ENCODE measurements at regions not wholly inside any gene's neighbourhood (a gene's known extent, or its start where the extent isn't known, plus 50 kb on each side); places are given as distances from the start of the nearest gene placed in this dataset.

DNA sequence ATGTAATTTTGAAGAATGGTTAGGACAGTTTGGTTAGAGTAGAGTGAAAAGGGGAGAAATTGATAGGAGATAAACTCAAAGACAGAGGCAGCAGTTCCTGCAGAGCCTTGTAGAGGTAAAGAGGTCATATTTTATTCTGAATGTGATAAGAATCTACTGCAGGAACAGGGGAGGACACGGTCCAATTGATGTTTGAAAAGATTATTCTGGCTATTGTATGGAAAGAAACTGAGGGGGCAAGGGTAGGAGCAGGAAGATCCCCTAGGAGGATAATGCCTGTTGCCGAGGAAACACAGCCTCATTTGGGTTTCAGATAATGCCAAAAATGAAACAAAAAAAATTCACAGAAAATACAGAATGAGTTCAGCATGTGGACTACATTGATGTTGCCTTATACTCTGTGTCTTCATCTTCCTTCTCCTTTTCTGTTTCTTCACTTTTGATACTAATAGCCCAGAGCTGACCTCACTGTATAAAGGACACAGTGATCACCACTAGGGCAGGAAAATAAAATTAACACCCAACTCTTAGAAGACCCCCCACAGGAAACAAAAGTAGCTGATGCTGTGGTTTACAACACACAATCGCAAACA is 454.6 kb upstream of the UBE2E2 start:
- Histone ChIP-seq H3K14ac (ENCODE audit: insufficient read length) (no peak overlapping the region), H3K79me2 (ENCODE audit: control insufficient read depth in 1 of 2, insufficient read depth in 2 of 2, low read length in 2 of 2) (no peaks in the 10 kb centered on the region), H4K5ac (ENCODE audit: insufficient read length, low read depth, low read length) (no peak overlapping the region), H4K91ac (replicated peaks; ENCODE audit: insufficient read length, low read length) (no peak overlapping the region), H3K23ac (ENCODE audit: insufficient read length) (no peak overlapping the region), H3K27ac (ENCODE audit: low read depth, low read length) (no peak overlapping the region), H3K9ac (replicated peaks in 1 of 4; ENCODE audit: extremely low read depth in 1 of 4, low read depth in 3 of 4, low read length in 3 of 4) (no peak overlapping the region), H3K79me1 (ENCODE audit: low read depth, low read length) (no peaks in the 10 kb centered on the region), H2BK5ac (ENCODE audit: low read depth, low read length) (no peak overlapping the region), H3K23me2 (ENCODE audit: low read depth, low read length) (no peaks in the 10 kb centered on the region), H2BK20ac (ENCODE audit: low read length) (no peak overlapping the region), H4K20me1 (replicated peaks in 1 of 2; ENCODE audit: control insufficient read depth in 1 of 2, insufficient read depth in 2 of 2, low read length in 2 of 2) (no peaks in the 10 kb centered on the region), H3K4me1 (replicated peaks in 1 of 4; ENCODE audit: control insufficient read depth in 3 of 4, insufficient read depth in 4 of 4, low read length in 3 of 4) (no peaks in the 10 kb centered on the region; a peak in 1 of 7 replicates), H3K4me2 (ENCODE audit: insufficient read depth in 1 of 2, low read depth in 2 of 2, low read length in 2 of 2) (no peak overlapping the region), H3K4me3 (ENCODE audit: extremely low read depth in 1 of 4, insufficient read depth in 2 of 4, low read depth in 3 of 4, low read length in 4 of 4) (no peak overlapping the region), H2AK5ac (ENCODE audit: low read depth, low read length) (no peak overlapping the region), H2BK12ac (ENCODE audit: low read depth, low read length) (no peak overlapping the region), H3K4ac (replicated peaks; ENCODE audit: insufficient read length, low read depth, low read length) (no peak overlapping the region), H3K9me3 (ENCODE audit: insufficient read depth in 2 of 2, low read depth in 1 of 2, low read length in 1 of 2) (no peaks in the 10 kb centered on the region), H3K27me3 (replicated peaks in 1 of 4; ENCODE audit: control insufficient read depth in 3 of 4, extremely low read depth in 1 of 4, insufficient read depth in 3 of 4, low read length in 3 of 4) (no peaks in the 10 kb centered on the region), H3K36me3 (ENCODE audit: control insufficient read depth in 2 of 4, insufficient read depth in 4 of 4, low read length in 3 of 4) (no peaks in the 10 kb centered on the region), H2BK120ac (replicated peaks; ENCODE audit: low read depth, low read length) (no peak overlapping the region), H3K56ac (replicated peaks; ENCODE audit: insufficient read length, low read depth, low read length) (no peak overlapping the region), H3K18ac (ENCODE audit: extremely low read depth, low read length) (no peak overlapping the region), H2AFZ (ENCODE audit: low read length) (no peak overlapping the region), H2BK15ac (ENCODE audit: low read length) (no peak overlapping the region), H4K8ac (ENCODE audit: extremely low read depth, insufficient read depth, low read length) (no peak overlapping the region)
- FAIRE-seq (no peak), DNase-seq (ENCODE audit: low read depth in 1 of 2, low spot score in 2 of 2) (no peak)
- ChIA-PET CTCF (ENCODE audit: partially characterized antibody) (no interaction called here), POLR2A (ENCODE audit: partially characterized antibody) (no interaction called here)
- 94% methylated on average over 3 of the region's 3 CpGs; no CpG with 5 or more reads in 1 of the 2 experiments for WGBS, 2 experiments (ENCODE audit: extremely low coverage in 1 of 2, insufficient coverage in 1 of 2, insufficient read length in 1 of 2, insufficient replicate concordance in 2 of 2, low coverage in 1 of 2, low lambda C conversion rate in 2 of 2, missing lambda C conversion rate in 1 of 2)
- TF ChIP-seq ATF2 (IDR thresholded peaks at IDR 0.05; ENCODE audit: low read length) (no peak), YY1 (IDR thresholded peaks at IDR 0.05; ENCODE audit: low read depth, low read length) (no peak), ZNF274 (IDR thresholded peaks at IDR 0.05; ENCODE audit: borderline replicate concordance, extremely low read depth, low read length) (no peak), HDAC6 (IDR thresholded peaks at IDR 0.05; ENCODE audit: low read depth, low read length) (no peak), TAF1 (IDR thresholded peaks at IDR 0.05; ENCODE audit: low read depth, low read length) (no peak), RXRA (IDR thresholded peaks at IDR 0.05; ENCODE audit: insufficient read depth, low read depth, low read length) (no peak)

Measured in H1 (cell line).